Tibial nerve (tissue), 4 donors: ENCODE measurements at regions not wholly inside any gene's neighbourhood (a gene's known extent, or its start where the extent isn't known, plus 50 kb on each side); places are given as distances from the start of the nearest gene placed in this dataset.

Experiments
- DNase-seq, 2 donors: peaks; one replicate each; pipeline ENCODE4 v3.0.0-alpha.2; 2019; ENCODE audit warnings: low spot score in 2 of 2
- H3K27ac ChIP-seq, 4 donors: fragments of 200-600 bp; sonication (generic) in 3 of 4; one replicate each; pipeline ENCODE4 v1.5.1; 2017 to 2019; ENCODE audit warnings: mild to moderate bottlenecking in 1 of 4
- H3K27me3 ChIP-seq, 2 donors: fragments of 200-600 bp; sonication (generic) in 1 of 2; one replicate each; pipeline versions ENCODE4 v1.5.1 to v1.6.0; 2017 to 2019
- H3K36me3 ChIP-seq, 3 donors: fragments of 200-600 bp; sonication (generic); one replicate each; pipeline ENCODE4 v1.5.1; 2018 to 2019
- H3K4me1 ChIP-seq, 4 donors: fragments of 200-600 bp; sonication (generic) in 3 of 4; one replicate each; pipeline ENCODE4 v1.5.1; 2017 to 2019
- H3K4me3 ChIP-seq, 4 donors: fragments of 200-600 bp; sonication (generic) in 3 of 4; one replicate each; pipeline ENCODE4 v1.5.1; 2017 to 2019; ENCODE audit warnings: mild to moderate bottlenecking in 1 of 4, moderate library complexity in 1 of 4
- H3K9me3 ChIP-seq, 4 donors: fragments of 200-600 bp; sonication (generic) in 3 of 4; one replicate each; pipeline ENCODE4 v1.5.1; 2017 to 2019
- CTCF ChIP-seq, 5 experiments: fragments of 200-600 bp in 3 of 5; fragments of 450-650 bp in 2 of 5; sonication (generic) in 3 of 5; IDR thresholded peaks; one replicate each; pipeline ENCODE4 v1.5.1; 2016 to 2019; ENCODE audit warnings: antibody characterized with exemption in 5 of 5, mild to moderate bottlenecking in 3 of 5, moderate library complexity in 2 of 5
- EP300 ChIP-seq, 2 donors: sonication (generic); formaldehyde crosslinking; IDR thresholded peaks; one replicate each; pipeline ENCODE4 v1.6.1; 2017; ENCODE audit warnings: antibody characterized with exemption in 2 of 2, mild to moderate bottlenecking in 1 of 2
- POLR2A ChIP-seq, 2 donors: fragments of 450-650 bp; IDR thresholded peaks; one replicate each; pipeline ENCODE4 v1.6.1; 2017; ENCODE audit warnings: antibody characterized with exemption in 2 of 2, mild to moderate bottlenecking in 2 of 2, moderate library complexity in 2 of 2
- WGBS, 2 donors: methylation state at CpG; one replicate each; pipeline ENCODE4 v1.1.5; 2018; 5-methylcytosine and 5-hydroxymethylcytosine counted together

- no peak overlapping the region for H3K4me3 ChIP-seq
- no peak for DNase-seq
- H3K4me1 ChIP-seq, result peaks cover 0 to 3% (median 0%) of the 10 kb centered on the region in 4 donors
- no peaks in the 10 kb centered on the region for H3K36me3 ChIP-seq
- TF ChIP-seq EP300 (IDR thresholded peaks at IDR 0.05), result no peak
- TF ChIP-seq POLR2A (IDR thresholded peaks at IDR 0.05), result no peak
- no peak for TF ChIP-seq CTCF (IDR thresholded peaks at IDR 0.05)
- no peaks in the 10 kb centered on the region for H3K27me3 ChIP-seq
- 77 to 85% methylated on average over 3 of the region's 3 CpGs for WGBS, 2 donors
- H3K27ac ChIP-seq, result no peak overlapping the region
- H3K9me3 ChIP-seq, result no peaks in the 10 kb centered on the region
Measured at GRCh38 chr5:78726571-78726970, 78.0 kb upstream of the LHFPL2 start.

GRCh38 chr5:78726003-78726402, 77.4 kb upstream of the LHFPL2 start:
- no peak for TF ChIP-seq EP300 (IDR thresholded peaks at IDR 0.05)
- TF ChIP-seq POLR2A (IDR thresholded peaks at IDR 0.05), result no peak
- no peak for TF ChIP-seq CTCF (IDR thresholded peaks at IDR 0.05)

GRCh38 chr5:78724061-78724460, 75.5 kb upstream of the LHFPL2 start:
- no peak for DNase-seq
- Histone ChIP-seq H3K4me3 (no peak overlapping the region), H3K27ac (no peak overlapping the region), H3K27me3 (no peaks in the 10 kb centered on the region), H3K36me3 (no peaks in the 10 kb centered on the region), H3K9me3 (no peaks in the 10 kb centered on the region), H3K4me1 (peaks cover 0 to 11% (median 2%) of the 10 kb centered on the region in 4 donors)
- TF ChIP-seq POLR2A (IDR thresholded peaks at IDR 0.05) (no peak), CTCF (IDR thresholded peaks at IDR 0.05) (no peak), EP300 (IDR thresholded peaks at IDR 0.05) (no peak)

More at GRCh38 chr5:78726003-78726402, 77.4 kb upstream of the LHFPL2 start:
- 95% methylated on average over 3 of the region's 3 CpGs for WGBS, 2 donors
- H3K27me3 ChIP-seq, result no peaks in the 10 kb centered on the region
- no peak overlapping the region for H3K4me3 ChIP-seq
- H3K4me1 ChIP-seq, result peaks cover 0 to 3% (median 1%) of the 10 kb centered on the region in 4 donors
- H3K36me3 ChIP-seq, result no peaks in the 10 kb centered on the region
- no peak overlapping the region for H3K27ac ChIP-seq
- DNase-seq, result no peak
- H3K9me3 ChIP-seq, result no peaks in the 10 kb centered on the region

- 41 to 51% methylated on average over 5 of the region's 5 CpGs for WGBS, 2 donors
- no peaks in the 10 kb centered on the region for H3K9me3 ChIP-seq
- DNase-seq, result no peak
- no peak overlapping the region for H3K4me3 ChIP-seq
- no peak overlapping the region for H3K27ac ChIP-seq
- TF ChIP-seq POLR2A (IDR thresholded peaks at IDR 0.05), result no peak
- no peaks in the 10 kb centered on the region for H3K36me3 ChIP-seq
- H3K4me1 ChIP-seq, result peaks cover 0 to 11% (median 0%) of the 10 kb centered on the region in 4 donors
- no peaks in the 10 kb centered on the region for H3K27me3 ChIP-seq
Measured at GRCh38 chr5:78720997-78721396, 72.4 kb upstream of the LHFPL2 start.

- Histone ChIP-seq H3K27me3 (no peaks in the 10 kb centered on the region), H3K27ac (no peak overlapping the region), H3K9me3 (no peaks in the 10 kb centered on the region), H3K36me3 (no peaks in the 10 kb centered on the region), H3K4me1 (peaks cover 0 to 11% (median 0%) of the 10 kb centered on the region in 4 donors), H3K4me3 (no peak overlapping the region)
- TF ChIP-seq CTCF (IDR thresholded peaks at IDR 0.05) (no peak), EP300 (IDR thresholded peaks at IDR 0.05) (no peak), POLR2A (IDR thresholded peaks at IDR 0.05) (no peak)
- WGBS, 2 donors, result 34 to 47% methylated on average over 9 of the region's 9 CpGs
- DNase-seq, result no peak
Measured at GRCh38 chr5:78720227-78720985, 71.8 kb upstream of the LHFPL2 start.
